Naive B cell (primary cell): ENCODE measurements at regions not wholly inside any gene's neighbourhood (a gene's known extent, or its start where the extent isn't known, plus 50 kb on each side); places are given as distances from the start of the nearest gene placed in this dataset.

Experiments
- ATAC-seq, 2 donors: fragments of 150-1000 bp; cut with Tn5 transposase; 2 replicates each; pipeline ENCODE4 v1.10.0; 2021; ENCODE audit warnings: low read depth in 2 of 2, mild to moderate bottlenecking in 2 of 2, moderate library complexity in 2 of 2
- DNase-seq: peaks from one replicate; pipeline ENCODE4 v3.0.0; 2022
- H3K27ac Mint-ChIP-seq, 6 donors: one replicate each; pipeline ENCODE4 v1.8.0; 2020 to 2022; ENCODE audit warnings: mild to moderate bottlenecking in 6 of 6, mixed read lengths in 6 of 6, moderate library complexity in 5 of 6, inconsistent platforms in 2 of 6
- H3K27me3 Mint-ChIP-seq, 3 donors: one replicate each; pipeline ENCODE4 v1.8.0; 2021 to 2022; ENCODE audit warnings: mixed read lengths in 3 of 3, mild to moderate bottlenecking in 1 of 3
- H3K36me3 Mint-ChIP-seq, 2 donors: one replicate each; pipeline ENCODE4 v1.8.0; 2020 to 2022; ENCODE audit warnings: mixed read lengths in 2 of 2, inconsistent platforms in 1 of 2, mild to moderate bottlenecking in 1 of 2
- H3K4me1 Mint-ChIP-seq, 3 donors: one replicate each; pipeline ENCODE4 v1.8.0; 2020 to 2022; ENCODE audit warnings: mixed read lengths in 3 of 3, inconsistent platforms in 1 of 3, mild to moderate bottlenecking in 1 of 3, moderate library complexity in 1 of 3
- H3K4me3 Mint-ChIP-seq, 8 donors: one replicate each; pipeline ENCODE4 v1.8.0; 2020 to 2022; ENCODE audit warnings: mild to moderate bottlenecking in 8 of 8, mixed read lengths in 8 of 8, moderate library complexity in 8 of 8, inconsistent platforms in 2 of 8
- H3K9me3 Mint-ChIP-seq, 7 donors: one replicate each; pipeline ENCODE4 v1.8.0; 2020 to 2022; ENCODE audit warnings: mixed read lengths in 7 of 7, mild to moderate bottlenecking in 5 of 7, inconsistent platforms in 2 of 7, moderate library complexity in 1 of 7

- H3K4me1 Mint-ChIP-seq, result no peaks in the 10 kb centered on the region
- ATAC-seq (no peak), DNase-seq (no peak)
- no peaks in the 10 kb centered on the region for H3K27me3 Mint-ChIP-seq
- H3K27ac Mint-ChIP-seq, result no peak overlapping the region
- H3K36me3 Mint-ChIP-seq, result no peaks in the 10 kb centered on the region
- peaks cover 0 to 15% (median 2%) of the 10 kb centered on the region in 7 donors for H3K9me3 Mint-ChIP-seq
- no peak overlapping the region for H3K4me3 Mint-ChIP-seq
These were observed 427.9 kb upstream of the SPANXN1 start for GRCh38 chrX:144819406-144819805.

GRCh38 chrX:144840616-144841015 is 406.7 kb upstream of the SPANXN1 start:
- ATAC-seq (no peak), DNase-seq (no peak)
- Mint-ChIP-seq H3K9me3 (peaks cover 0 to 15% (median 4%) of the 10 kb centered on the region in 7 donors), H3K4me1 (no peaks in the 10 kb centered on the region), H3K4me3 (no peak overlapping the region), H3K27ac (no peak overlapping the region), H3K36me3 (no peaks in the 10 kb centered on the region), H3K27me3 (no peaks in the 10 kb centered on the region)

- Mint-ChIP-seq H3K27ac (no peak overlapping the region), H3K4me1 (no peaks in the 10 kb centered on the region), H3K36me3 (no peaks in the 10 kb centered on the region), H3K27me3 (no peaks in the 10 kb centered on the region), H3K4me3 (no peak overlapping the region), H3K9me3 (peaks cover 0 to 10% (median 6%) of the 10 kb centered on the region in 7 donors)
- ATAC-seq (no peak), DNase-seq (no peak)
These were observed 398.2 kb upstream of the SPANXN1 start for GRCh38 chrX:144849141-144849540.

GRCh38 chrX:144896323-144896722 is 351.0 kb upstream of the SPANXN1 start:
- ATAC-seq, result no peak
- H3K36me3 Mint-ChIP-seq, result no peaks in the 10 kb centered on the region
- no peaks in the 10 kb centered on the region for H3K27me3 Mint-ChIP-seq
- DNase-seq, result no peak
- no peak overlapping the region for H3K27ac Mint-ChIP-seq
- no peaks in the 10 kb centered on the region for H3K4me1 Mint-ChIP-seq
- peaks cover 0 to 6% (median 0%) of the 10 kb centered on the region in 7 donors for H3K9me3 Mint-ChIP-seq
- H3K4me3 Mint-ChIP-seq, result no peak overlapping the region

GRCh38 chrX:144901521-144901920 is 345.8 kb upstream of the SPANXN1 start:
- DNase-seq (no peak), ATAC-seq (no peak)
- Mint-ChIP-seq H3K27ac (no peak overlapping the region), H3K27me3 (no peaks in the 10 kb centered on the region), H3K9me3 (peaks cover 0 to 10% (median 0%) of the 10 kb centered on the region in 7 donors), H3K4me1 (no peaks in the 10 kb centered on the region), H3K36me3 (no peaks in the 10 kb centered on the region), H3K4me3 (no peak overlapping the region)

GRCh38 chrX:144916785-144917184 is 330.5 kb upstream of the SPANXN1 start:
- no peaks in the 10 kb centered on the region for H3K4me1 Mint-ChIP-seq
- H3K36me3 Mint-ChIP-seq, result no peaks in the 10 kb centered on the region
- DNase-seq (no peak), ATAC-seq (no peak)
- peaks cover 0 to 10% (median 3%) of the 10 kb centered on the region in 7 donors for H3K9me3 Mint-ChIP-seq
- H3K27ac Mint-ChIP-seq, result no peak overlapping the region
- no peaks in the 10 kb centered on the region for H3K27me3 Mint-ChIP-seq
- H3K4me3 Mint-ChIP-seq, result no peak overlapping the region

- no peak overlapping the region for H3K27ac Mint-ChIP-seq
- no peak overlapping the region for H3K4me3 Mint-ChIP-seq
- no peaks in the 10 kb centered on the region for H3K4me1 Mint-ChIP-seq
- DNase-seq, result no peak
- no peaks in the 10 kb centered on the region for H3K36me3 Mint-ChIP-seq
- ATAC-seq, result no peak
- no peaks in the 10 kb centered on the region for H3K27me3 Mint-ChIP-seq
- H3K9me3 Mint-ChIP-seq, result peaks cover 0 to 7% (median 2%) of the 10 kb centered on the region in 7 donors
These were observed 328.4 kb upstream of the SPANXN1 start for GRCh38 chrX:144918936-144919335.

- no peak for ATAC-seq
- peaks cover 0 to 11% (median 5%) of the 10 kb centered on the region in 7 donors for H3K9me3 Mint-ChIP-seq
- no peaks in the 10 kb centered on the region for H3K27me3 Mint-ChIP-seq
- H3K4me1 Mint-ChIP-seq, result no peaks in the 10 kb centered on the region
- DNase-seq, result no peak
- H3K36me3 Mint-ChIP-seq, result no peaks in the 10 kb centered on the region
- H3K27ac Mint-ChIP-seq, result no peak overlapping the region
- H3K4me3 Mint-ChIP-seq, result no peak overlapping the region
These were observed 300.6 kb upstream of the SPANXN1 start for GRCh38 chrX:144946666-144947065.
